ENCODE measurements at regions not wholly inside any gene's neighbourhood (a gene's known extent, or its start where the extent isn't known, plus 50 kb on each side); places are given as distances from the start of the nearest gene placed in this dataset.

GRCh38 chr22:47686594-47687345 lies 924.3 kb downstream of the TBC1D22A start:
- TF ChIP-seq, protein P1, sequence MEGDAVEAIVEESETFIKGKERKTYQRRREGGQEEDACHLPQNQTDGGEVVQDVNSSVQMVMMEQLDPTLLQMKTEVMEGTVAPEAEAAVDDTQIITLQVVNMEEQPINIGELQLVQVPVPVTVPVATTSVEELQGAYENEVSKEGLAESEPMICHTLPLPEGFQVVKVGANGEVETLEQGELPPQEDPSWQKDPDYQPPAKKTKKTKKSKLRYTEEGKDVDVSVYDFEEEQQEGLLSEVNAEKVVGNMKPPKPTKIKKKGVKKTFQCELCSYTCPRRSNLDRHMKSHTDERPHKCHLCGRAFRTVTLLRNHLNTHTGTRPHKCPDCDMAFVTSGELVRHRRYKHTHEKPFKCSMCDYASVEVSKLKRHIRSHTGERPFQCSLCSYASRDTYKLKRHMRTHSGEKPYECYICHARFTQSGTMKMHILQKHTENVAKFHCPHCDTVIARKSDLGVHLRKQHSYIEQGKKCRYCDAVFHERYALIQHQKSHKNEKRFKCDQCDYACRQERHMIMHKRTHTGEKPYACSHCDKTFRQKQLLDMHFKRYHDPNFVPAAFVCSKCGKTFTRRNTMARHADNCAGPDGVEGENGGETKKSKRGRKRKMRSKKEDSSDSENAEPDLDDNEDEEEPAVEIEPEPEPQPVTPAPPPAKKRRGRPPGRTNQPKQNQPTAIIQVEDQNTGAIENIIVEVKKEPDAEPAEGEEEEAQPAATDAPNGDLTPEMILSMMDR (conservative IDR thresholded peaks at IDR 0.05; ENCODE audit: low read depth in 2 of 2): no peak
- TF ChIP-seq JUNB (IDR thresholded peaks at IDR 0.05; ENCODE audit: unreplicated experiment): no peak
- TF ChIP-seq REST (IDR thresholded peaks at IDR 0.05; ENCODE audit: unreplicated experiment): no peak
- TF ChIP-seq EZH2phosphoT487 (IDR thresholded peaks at IDR 0.05; ENCODE audit: unreplicated experiment): no peak
- TF ChIP-seq POLR2AphosphoS5 (IDR thresholded peaks at IDR 0.05; ENCODE audit: low read depth): no peak
- no peak for TF ChIP-seq CREB1 (CRISPR knock-in tag; IDR thresholded peaks at IDR 0.05; ENCODE audit: low read depth)
- no peak for TF ChIP-seq EZH2 (IDR thresholded peaks at IDR 0.05; ENCODE audit: low read depth, unreplicated experiment)
- no peak for TF ChIP-seq ZNF331 (CRISPR knock-in tag; IDR thresholded peaks at IDR 0.05; ENCODE audit: low read depth)
- no peak for TF ChIP-seq STAT1 (IDR thresholded peaks at IDR 0.05; ENCODE audit: unreplicated experiment)
- TF ChIP-seq ZNF114 (CRISPR knock-in tag; IDR thresholded peaks at IDR 0.05): no peak
- no peak for TF ChIP-seq NANOG (IDR thresholded peaks at IDR 0.05; ENCODE audit: borderline replicate concordance)

Data from GM23338 (cell line).